NCI-H1436 treated with DMSO at 0.1 percent for 48 hours (cell line): ENCODE measurements at regions not wholly inside any gene's neighbourhood (a gene's known extent, or its start where the extent isn't known, plus 50 kb on each side); places are given as distances from the start of the nearest gene placed in this dataset.

Source experiments
- DNase-seq: peaks from one replicate; lab custom pipeline; 2025; lab: John Stamatoyannopoulos, UW

DNA sequence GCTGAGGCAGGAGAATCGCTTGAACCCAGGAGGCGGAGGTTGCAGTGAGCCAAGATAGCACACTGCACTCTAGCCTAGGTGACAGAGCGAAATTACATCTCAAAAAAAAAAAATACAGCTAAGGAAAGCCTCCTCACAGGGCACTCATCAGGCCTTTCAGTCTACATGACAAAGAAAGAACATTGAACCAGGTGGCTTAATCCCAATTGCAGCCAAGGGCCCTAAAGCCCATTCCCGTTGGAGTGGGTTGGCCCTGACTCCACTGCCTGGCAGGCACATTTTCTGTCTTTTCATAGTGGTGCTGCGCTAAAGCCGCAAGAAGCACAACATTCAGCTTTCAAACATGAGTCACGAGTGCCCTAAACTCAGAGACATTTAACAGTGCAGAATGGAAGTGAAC, 372.5 kb downstream of the RNF144A start:
- no peak for DNase-seq

GRCh38 chr2:7292154-7292691, 375.0 kb downstream of the RNF144A start:
- no peak for DNase-seq

- DNase-seq, result no peak
Measured at GRCh38 chr2:7309582-7309981, 392.4 kb downstream of the RNF144A start.

DNA sequence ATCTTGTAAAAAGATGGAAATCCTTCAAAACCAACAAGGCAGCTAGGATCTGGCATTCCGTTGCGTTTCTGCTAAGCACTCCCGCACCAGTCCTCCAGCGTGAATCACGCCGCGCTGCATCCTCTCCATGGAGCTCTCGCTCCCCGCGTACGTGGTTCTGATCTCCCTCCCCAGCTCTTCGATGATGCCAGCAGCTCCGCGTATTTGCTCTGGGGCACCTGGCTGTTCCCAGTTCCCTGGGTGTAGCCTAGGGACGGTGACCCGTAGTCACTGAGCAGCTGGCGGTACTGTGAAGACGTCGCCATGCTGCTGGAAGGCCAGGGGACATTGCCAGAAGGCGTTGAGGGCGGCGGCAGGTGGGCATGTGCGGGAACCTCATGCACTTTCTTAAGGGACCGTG, 407.5 kb downstream of the RNF144A start:
- no peak for DNase-seq

DNA sequence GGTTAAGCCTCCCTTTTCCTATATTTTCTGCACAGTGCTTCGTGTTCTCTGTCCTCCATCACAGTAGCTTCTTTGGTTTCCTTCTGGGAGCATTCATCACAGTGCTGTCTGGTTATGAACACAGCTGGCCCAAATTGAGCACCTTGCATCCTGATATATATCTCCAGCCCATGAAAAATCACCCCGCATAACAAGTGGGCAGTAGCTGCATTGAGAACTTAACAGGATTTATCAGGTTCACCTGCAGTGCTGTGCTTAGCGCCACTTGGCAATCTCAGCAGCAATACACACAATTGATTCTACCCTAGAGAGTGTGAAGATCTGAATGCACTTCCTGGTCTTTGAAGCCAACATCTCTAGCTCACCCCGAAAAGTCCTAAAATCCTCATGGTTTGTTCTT, 408.0 kb downstream of the RNF144A start:
- DNase-seq, result no peak

DNA sequence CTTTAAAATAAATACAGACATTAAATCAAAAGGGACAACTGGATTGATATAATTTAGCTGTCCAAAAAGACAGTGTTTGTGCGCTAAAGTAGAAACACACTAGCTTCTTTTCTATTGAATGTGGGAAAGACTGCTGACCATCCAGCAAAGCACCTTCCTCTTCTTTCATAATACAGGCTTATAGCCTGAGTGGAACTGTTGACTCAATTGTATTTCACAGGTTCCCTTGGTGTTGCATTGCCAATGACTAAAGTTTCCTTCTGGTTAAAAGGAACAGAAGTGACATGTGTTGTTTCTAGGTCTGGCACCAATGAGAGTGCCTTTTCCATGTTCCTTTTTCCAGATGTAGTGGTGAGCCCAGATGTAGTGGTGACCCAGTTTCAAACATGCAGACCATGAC, 412.3 kb downstream of the RNF144A start:
- no peak for DNase-seq

GRCh38 chr2:7333189-7333765, 416.1 kb downstream of the RNF144A start:
- DNase-seq, result no peak

GRCh38 chr2:7333960-7334493, 416.8 kb downstream of the RNF144A start:
- no peak for DNase-seq

DNA sequence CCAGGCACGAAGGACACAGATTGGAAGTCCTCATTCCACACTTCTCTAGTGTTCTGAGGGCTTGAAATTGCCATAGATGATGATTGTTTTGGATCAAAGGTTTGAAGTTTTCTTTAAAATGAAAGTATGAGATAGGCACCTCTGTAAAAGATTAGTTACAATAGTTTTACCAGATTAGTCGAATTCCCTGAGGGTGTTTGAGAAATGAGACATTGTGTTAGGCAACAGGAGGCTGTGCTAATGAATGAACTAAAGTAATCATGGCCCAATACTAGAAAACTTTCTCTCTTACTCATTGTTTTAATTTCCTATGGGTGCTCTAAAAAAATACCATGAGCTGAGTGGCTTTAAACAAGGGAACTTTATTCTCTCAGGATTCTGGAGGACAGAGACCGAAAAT, 421.7 kb downstream of the RNF144A start:
- no peak for DNase-seq

DNA sequence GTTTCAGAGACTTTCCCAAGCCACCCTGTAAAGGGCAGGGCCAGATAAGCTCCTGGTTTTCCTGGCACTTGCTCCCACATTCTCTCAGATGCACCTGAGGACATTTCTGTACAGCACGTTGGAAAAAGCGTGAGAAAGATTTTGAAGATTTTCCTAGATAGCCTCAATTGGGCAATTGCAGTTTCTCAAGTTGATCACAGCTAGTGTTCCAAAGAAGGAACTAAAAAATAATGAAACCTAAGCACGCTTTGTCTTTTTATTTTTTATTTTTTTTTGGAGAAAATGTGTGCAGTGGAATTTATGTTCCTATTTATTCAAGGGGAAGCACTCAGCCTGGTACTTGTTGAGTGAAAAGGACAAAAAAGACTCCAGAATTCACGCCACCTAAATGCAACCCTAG, 429.1 kb downstream of the RNF144A start:
- no peak for DNase-seq

DNA sequence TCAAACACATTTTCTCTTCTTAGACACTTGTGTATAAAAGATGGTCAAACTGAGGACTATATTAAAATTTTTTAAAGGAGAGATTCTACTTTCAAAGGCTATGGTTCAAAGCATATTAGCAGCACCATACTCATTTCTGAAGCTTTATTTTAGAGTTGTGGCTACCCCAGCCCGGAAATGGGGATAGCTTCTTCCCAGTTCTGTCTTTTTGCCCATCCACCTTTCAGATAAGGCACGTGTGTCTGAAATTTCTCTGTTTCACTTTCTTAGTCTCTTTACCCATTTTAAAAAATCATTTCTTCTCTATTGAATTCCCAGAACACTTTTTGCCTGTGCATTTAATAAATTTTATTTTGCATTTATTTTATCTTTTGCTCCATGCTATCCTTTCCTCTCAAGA, 431.5 kb downstream of the RNF144A start:
- no peak for DNase-seq

DNA sequence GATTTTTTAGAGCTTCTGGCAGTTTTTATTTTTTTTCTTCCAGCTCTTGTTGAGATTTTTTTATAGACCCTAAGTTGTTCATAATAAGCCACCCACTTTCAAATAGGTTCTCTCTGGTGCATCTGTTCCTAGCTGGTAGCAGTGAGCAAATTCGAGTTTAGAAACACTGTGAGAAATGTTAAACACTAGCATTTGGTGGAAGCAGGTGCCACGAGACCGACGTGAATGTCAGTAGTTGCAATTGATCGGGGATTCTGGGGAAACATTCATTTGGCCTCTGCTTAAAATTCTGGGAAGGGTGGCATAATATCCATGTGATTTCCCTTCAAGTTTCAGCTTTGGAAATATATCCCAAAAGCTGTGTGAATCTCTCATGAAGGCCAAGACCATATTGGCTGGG, 435.0 kb downstream of the RNF144A start:
- DNase-seq, result no peak

GRCh38 chr2:7353571-7353970, 436.4 kb downstream of the RNF144A start:
- DNase-seq, result no peak

DNA sequence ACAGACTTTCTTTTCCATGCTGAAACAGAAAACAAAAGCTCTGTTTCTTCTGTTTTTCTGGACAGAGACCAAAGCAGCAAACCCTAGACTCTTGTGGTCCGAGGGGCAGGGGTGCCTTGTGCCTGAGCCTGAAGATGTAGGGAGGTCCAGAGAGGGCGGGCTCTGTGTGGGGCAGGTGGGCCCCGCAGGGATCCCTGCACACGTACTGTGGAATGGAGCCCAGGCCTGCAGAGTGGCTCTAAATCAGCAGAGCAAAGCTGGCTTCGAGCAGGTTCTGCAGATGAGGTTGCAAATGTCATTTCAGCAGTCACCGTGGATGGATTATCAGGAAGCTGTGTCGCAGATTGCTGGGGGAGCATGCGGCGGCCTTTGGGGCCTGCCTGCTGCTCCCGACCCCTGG, 438.6 kb downstream of the RNF144A start:
- DNase-seq, result no peak

DNA sequence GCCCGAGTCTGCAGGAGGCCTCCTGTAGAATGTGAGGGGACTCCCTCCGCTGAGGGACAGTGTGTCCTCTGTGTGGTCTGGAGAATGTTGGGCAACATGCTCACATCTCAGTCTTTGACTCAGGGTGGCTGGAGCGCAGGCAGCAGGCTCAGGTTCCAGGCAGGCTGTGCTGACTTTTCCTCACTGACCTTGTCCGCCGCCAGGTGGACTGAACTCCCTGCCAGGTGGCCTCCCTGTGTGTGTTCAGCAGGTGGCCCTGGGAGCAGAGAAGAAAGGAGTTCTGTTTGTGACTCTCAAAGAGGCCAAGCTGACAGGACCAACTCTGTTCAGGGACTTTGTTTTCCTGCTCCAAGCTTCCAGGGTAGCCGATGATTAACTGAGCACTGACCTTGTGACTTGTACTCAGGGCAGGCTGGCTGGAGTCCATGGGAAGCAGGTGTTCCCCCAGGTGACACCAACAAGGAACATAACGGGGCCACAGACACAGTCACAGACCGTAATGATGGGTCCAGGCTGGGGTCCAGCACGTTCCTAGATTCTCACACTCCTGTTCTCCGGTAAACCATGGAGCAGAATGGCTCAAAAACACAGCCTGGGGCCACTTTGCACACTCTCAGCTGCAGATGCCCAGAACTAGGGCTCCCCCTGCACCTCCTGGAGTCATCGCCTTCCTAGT, 439.8 kb downstream of the RNF144A start:
- no peak for DNase-seq

DNA sequence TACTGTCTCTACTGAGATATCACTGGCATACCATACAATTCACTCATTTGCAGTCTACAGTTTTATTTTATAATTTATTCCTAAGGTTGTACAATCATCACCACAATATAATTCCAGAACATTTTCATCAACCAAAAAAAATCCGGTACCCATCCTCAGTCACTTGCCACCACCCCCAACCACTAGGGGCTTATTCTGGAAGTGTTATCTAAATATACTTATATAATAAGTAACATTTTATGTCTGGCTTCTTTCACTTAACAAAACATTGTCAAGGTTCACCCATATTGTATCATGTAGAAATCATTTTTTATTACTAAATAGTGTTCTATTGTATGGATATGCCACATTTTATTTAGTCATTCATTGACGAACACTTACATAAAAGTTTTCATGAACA, 440.8 kb downstream of the RNF144A start:
- DNase-seq, result no peak

GRCh38 chr2:7358865-7359447, 441.7 kb downstream of the RNF144A start:
- DNase-seq, result no peak

DNA sequence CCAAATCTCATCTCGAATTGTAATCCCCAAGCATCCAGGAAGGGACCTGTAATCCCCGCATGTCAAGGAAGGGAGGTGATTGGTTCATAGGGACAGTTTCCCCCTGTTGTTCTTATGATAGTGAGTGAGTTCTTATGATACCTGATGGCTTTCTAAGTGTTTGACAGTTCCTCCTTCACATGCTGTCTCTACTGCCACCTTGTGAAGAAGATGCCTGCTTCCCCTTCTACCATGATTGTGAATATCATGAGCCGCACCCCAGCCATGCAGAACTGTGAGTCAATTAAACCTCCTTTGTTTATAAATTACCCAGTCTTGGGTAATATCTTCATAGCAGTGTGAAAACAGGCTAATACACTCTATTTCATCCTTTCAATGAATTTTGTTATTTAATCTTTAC, 446.7 kb downstream of the RNF144A start:
- no peak for DNase-seq

- DNase-seq, result no peak
Measured at GRCh38 chr2:7368211-7368610, 451.0 kb downstream of the RNF144A start.

- no peak for DNase-seq
Measured at GRCh38 chr2:7373156-7373555, 455.9 kb downstream of the RNF144A start.

DNA sequence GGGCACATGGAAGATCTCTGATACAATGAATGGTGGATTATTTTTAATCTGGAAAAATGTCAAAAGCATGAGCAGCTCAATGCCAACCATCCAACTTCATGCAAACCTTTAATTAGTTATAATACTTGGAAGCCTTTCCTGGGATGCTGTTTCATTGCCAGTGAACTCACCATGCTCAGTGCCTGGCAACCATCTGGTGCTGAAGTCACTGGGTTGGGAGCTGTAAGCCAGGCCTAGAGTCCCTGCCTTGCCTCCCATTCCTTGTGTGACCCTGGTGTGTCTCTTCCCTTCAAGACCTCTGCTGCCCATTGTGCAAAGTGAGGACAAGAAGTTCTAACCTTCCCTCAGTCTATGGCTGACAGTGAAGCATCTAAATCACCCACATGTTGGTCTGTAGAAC, 458.7 kb downstream of the RNF144A start:
- DNase-seq, result no peak

DNA sequence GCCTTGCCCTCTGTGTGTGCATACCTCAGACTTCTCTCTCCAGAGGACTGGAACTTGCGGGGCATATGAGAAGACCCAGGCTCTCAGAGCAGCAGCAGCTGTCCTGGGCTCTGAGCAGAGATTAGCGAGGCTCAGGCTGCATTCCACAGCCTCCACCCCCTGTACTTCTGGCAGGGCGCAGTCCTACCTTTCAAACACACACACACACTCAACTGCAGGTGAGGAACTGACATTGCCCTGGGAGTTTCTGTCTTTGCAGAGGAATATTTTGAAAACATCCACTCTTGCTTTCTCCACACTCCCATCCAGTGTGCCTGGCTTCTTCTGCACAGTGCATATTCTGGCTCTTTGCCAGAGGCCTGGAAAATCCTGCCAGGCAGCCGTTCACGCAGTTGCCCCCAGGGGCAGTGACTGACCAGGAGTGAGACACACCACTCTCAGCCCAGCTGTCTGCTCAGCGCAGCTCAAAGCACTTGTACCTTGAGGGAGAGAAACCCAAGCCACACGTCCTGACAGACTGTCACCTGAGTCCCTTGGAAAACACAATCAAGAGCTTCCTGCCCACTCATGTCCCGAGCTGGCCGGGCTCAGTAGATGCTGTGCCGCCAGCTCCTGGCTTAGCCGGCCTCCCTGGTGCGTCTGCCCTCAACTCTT, 460.8 kb downstream of the RNF144A start:
- DNase-seq, result no peak

DNA sequence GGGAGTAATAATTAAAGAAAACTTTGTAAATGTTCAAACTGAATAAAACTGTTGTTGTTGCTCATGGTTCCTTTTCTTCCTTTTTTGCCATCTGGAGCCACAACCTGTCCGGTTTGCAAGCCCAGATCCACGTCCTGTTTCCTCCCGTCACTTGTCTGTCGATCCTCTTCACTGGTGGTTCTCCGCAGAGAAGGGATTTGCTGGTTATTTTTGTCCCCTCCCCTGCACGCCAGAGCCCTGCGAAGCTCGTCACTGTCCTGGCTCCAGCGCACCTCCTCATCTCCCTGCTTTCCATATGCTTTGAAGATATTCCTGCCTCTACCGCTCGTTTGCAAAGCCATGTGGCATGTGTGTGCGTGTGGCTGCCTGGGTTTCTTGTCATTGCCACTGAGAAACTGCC, 461.4 kb downstream of the RNF144A start:
- no peak for DNase-seq
